ENCODE measurements at regions not wholly inside any gene's neighbourhood (a gene's known extent, or its start where the extent isn't known, plus 50 kb on each side); places are given as distances from the start of the nearest gene placed in this dataset.
A peak's percentile ranks its signal among the peaks of the same experiment; 100 is the strongest.

DNA sequence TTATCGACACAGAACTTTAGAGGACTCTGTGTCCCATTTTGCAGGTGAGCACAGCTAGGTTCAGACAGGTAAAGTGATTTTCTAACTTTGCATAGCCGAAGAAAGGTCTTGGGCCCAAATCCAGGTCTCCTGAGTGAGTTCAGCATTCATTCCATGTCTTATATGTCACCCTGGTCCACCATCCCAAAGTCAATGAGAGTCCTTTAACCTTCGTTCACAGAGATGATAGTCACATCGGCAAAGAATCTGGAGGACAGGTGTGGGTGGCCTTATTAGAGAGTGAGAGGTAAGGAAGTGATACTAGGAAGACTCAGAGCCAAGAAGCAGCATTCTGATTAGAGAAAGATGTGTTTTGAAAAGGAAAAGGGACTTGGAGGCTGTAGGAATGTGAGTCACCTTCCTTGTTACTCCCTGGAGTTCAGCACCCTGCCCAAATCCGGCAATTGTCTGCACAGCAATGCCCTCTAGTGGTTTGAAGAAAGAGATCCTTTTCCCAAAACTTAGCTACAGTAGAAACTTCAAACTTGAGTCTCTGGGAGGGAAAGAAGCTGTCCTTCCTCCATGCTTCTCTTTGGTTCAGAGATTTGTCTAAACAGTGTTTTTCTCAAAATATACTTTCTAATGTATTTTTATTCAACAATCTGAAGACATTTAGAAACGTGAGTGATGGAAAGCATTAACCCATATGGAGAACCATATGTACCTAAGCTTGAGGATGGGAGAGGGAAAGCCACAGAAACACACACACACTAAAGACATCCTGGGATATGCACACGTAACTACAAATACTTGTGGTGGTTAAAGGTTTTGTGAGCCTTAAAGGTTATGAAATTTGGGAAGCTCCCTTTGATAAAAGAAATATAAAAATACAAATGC is 96.4 kb upstream of the SHISA6 start:
- TF ChIP-seq ZFX (IDR thresholded peaks at IDR 0.05; ENCODE audit: borderline replicate concordance): no peak
- TF ChIP-seq, protein P1, sequence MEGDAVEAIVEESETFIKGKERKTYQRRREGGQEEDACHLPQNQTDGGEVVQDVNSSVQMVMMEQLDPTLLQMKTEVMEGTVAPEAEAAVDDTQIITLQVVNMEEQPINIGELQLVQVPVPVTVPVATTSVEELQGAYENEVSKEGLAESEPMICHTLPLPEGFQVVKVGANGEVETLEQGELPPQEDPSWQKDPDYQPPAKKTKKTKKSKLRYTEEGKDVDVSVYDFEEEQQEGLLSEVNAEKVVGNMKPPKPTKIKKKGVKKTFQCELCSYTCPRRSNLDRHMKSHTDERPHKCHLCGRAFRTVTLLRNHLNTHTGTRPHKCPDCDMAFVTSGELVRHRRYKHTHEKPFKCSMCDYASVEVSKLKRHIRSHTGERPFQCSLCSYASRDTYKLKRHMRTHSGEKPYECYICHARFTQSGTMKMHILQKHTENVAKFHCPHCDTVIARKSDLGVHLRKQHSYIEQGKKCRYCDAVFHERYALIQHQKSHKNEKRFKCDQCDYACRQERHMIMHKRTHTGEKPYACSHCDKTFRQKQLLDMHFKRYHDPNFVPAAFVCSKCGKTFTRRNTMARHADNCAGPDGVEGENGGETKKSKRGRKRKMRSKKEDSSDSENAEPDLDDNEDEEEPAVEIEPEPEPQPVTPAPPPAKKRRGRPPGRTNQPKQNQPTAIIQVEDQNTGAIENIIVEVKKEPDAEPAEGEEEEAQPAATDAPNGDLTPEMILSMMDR (IDR thresholded peaks at IDR 0.05): peak; percentile 82

DNA sequence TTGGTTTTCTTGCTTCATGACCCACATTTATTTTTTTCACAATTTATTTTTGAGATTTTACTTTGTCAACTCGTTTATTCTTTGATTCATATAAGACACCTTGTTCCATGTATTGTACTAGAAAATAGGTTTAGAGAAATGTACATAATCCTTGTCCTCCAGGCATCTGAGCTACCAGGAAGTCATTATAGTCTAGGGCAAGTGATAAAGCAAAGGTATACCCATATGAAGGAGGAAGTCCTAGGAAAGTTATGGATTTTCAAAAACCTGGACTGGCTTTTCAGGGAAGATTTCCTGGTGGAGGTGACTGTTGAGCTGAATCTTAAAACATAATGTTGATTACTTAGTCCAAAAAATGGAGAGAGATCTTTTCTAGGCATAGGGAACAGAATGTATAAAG is 98.8 kb upstream of the SHISA6 start:
- no peak for TF ChIP-seq ZFX (IDR thresholded peaks at IDR 0.05; ENCODE audit: borderline replicate concordance)
- H3K27ac ChIP-seq: no peak overlapping the region

More for the DNA sequence above, 96.4 kb upstream of the SHISA6 start:
- no peak overlapping the region for H3K27ac ChIP-seq

DNA sequence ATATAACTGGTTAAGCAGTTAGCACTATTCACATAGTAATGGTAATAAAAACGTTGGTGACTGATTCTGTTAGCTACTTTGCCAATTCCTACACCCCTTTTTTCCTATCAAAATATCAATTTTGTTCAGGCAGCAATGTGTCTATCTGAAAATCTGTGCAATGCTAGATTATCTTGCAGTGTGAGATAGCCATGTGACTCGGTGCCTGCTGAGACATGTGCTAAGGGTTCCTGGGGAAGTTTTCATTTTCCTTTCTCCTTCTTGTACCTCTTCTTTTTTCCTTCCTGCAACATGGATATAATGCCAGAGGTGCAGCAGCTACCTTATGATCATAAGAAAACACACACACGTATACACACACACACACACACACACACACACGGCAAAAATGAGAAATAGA is 100.5 kb upstream of the SHISA6 start:
- TF ChIP-seq ZFX (IDR thresholded peaks at IDR 0.05; ENCODE audit: borderline replicate concordance): no peak
- TF ChIP-seq, protein P1 (IDR thresholded peaks at IDR 0.05): no peak
- H3K27ac ChIP-seq: no peak overlapping the region

DNA sequence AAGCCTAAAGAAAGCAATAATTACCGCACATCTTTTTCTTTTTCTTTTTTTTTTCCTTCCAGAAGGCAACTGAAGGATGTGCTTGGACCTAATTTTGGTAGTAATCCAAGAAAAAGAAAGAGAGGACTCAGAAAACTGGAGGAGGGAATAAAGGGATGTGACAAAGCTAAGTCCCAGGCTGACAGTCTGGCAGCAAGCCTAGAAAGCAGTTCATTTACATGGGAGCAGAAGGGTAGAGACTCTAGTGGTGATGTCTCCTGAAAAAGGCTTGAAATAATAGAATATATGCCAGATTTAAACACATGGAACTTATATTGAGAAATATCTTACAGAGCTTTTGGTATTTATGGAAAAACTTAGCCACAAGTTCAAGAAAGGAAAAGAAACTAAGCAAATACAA is 101.0 kb upstream of the SHISA6 start:
- TF ChIP-seq, protein P1 (IDR thresholded peaks at IDR 0.05): no peak
- TF ChIP-seq ZFX (IDR thresholded peaks at IDR 0.05; ENCODE audit: borderline replicate concordance): no peak
- H3K27ac ChIP-seq: no peak overlapping the region

DNA sequence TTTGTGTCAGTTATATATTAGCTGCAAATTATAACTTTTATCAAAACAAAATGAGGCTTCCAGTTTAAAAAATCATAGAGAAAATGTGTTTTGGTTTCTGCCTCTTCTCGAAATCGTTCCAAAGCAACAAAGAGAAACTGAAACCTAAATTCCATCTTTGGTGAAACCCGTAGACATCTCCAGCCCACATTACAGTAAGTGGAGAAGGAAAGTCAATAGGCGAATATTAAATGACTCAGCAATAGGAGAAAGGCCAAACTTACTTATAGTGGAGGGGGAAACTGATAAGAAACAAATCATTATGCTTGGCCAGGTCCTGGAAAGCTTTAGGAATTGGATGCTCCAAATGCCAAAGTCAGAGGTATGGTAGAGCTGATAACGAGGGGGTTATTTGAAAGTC is 103.0 kb upstream of the SHISA6 start:
- H3K27ac ChIP-seq: no peak overlapping the region
- TF ChIP-seq, protein P1 (IDR thresholded peaks at IDR 0.05): no peak
- TF ChIP-seq ZFX (IDR thresholded peaks at IDR 0.05; ENCODE audit: borderline replicate concordance): no peak

DNA sequence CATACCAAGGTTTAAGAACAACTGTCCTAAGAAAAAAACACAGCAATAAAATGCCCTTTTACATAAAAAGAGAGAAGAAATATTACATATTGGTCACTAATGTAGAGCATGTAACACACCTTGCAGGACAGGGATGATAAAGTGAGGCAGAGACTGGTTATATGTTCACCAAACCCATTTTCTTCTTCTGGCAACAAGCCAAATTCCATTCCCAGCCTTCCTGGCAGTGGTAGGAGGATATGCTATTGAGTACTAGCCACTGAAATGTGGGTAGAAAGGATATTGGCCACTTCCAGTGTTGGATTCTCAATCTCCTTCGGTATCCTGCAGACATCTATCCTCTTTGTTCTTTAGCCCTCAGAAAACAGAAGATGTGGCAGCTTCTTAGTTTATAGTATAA is 105.2 kb upstream of the SHISA6 start:
- H3K27ac ChIP-seq: no peak overlapping the region
- no peak for TF ChIP-seq ZFX (IDR thresholded peaks at IDR 0.05; ENCODE audit: borderline replicate concordance)
- TF ChIP-seq, protein P1 (IDR thresholded peaks at IDR 0.05): no peak

DNA sequence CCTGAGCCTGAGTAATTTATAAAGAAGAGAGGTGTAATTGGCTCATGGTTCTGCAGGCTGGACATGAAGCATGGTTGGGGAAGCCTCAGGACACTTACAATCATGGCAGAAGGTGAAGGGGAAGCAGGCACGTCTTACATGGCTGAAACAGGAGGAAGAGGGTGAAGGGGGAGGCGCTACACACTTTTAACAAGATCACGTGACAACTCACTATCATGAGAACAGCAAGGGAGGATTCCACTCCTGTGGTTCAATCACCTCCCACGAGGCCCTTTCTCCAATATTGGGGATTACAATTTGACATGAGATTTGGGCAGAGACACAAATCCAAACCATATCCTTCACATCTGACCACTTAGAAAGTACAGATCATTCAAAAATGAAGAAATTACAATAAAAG is 110.6 kb upstream of the SHISA6 start:
- TF ChIP-seq ZFX (IDR thresholded peaks at IDR 0.05; ENCODE audit: borderline replicate concordance): no peak
- TF ChIP-seq, protein P1 (IDR thresholded peaks at IDR 0.05): no peak
- H3K27ac ChIP-seq: no peak overlapping the region

Data from 22Rv1 (cell line).